Uterus (tissue), 3 donors: ENCODE measurements at regions not wholly inside any gene's neighbourhood (a gene's known extent, or its start where the extent isn't known, plus 50 kb on each side); places are given as distances from the start of the nearest gene placed in this dataset.

ENCODE experiments used
- DNase-seq, 2 donors: peaks; one replicate each; pipeline ENCODE4 v3.0.0-alpha.2; 2019 to 2020
- H3K27ac ChIP-seq, 2 donors: fragments of 200-600 bp; sonication (generic); 1 replicate in 1 of 2; 2 replicates in 1 of 2; pipeline ENCODE4 v1.5.1; 2016 to 2018
- H3K27me3 ChIP-seq, 2 donors: fragments of 200-600 bp; sonication (generic); one replicate each; pipeline ENCODE4 v1.5.1; 2018 to 2019; ENCODE audit warnings: control low read depth in 1 of 2
- H3K36me3 ChIP-seq, 2 donors: fragments of 200-600 bp; sonication (generic); one replicate each; pipeline ENCODE4 v1.5.1; 2019; ENCODE audit warnings: control low read depth in 1 of 2
- H3K4me1 ChIP-seq, 2 donors: fragments of 200-600 bp; sonication (generic); one replicate each; pipeline ENCODE4 v1.5.1; 2018 to 2019; ENCODE audit warnings: control low read depth in 1 of 2
- H3K4me3 ChIP-seq, 2 donors: fragments of 200-600 bp; sonication (generic); 1 replicate in 1 of 2; 2 replicates in 1 of 2; pipeline ENCODE4 v1.5.1; 2018 to 2019; ENCODE audit warnings: mild to moderate bottlenecking in 1 of 2
- H3K9me3 ChIP-seq, 2 donors: fragments of 200-600 bp; sonication (generic); one replicate each; pipeline ENCODE4 v1.5.1; 2019; ENCODE audit warnings: control low read depth in 1 of 2
- POLR2A ChIP-seq, 2 donors: fragments of 450-650 bp; IDR thresholded peaks; one replicate each; pipeline ENCODE4 v1.6.1; 2016; ENCODE audit warnings: antibody characterized with exemption in 2 of 2, mild to moderate bottlenecking in 1 of 2, moderate library complexity in 1 of 2
- intact Hi-C: fragments of 100-400 bp; cut with DNase I; formaldehyde crosslinking; loops from one replicate; pipeline ENCODE4 v1.15.1; 2023; ENCODE audit warnings: low total_unique reads
- TF ChIP-seq, protein P1 (sequence below), 4 experiments: fragments of 200-600 bp in 2 of 4; fragments of 450-650 bp in 2 of 4; sonication (generic) in 2 of 4; IDR thresholded peaks; one replicate each; pipeline ENCODE4 v1.5.1; 2016 to 2019; ENCODE audit warnings: antibody characterized with exemption in 4 of 4, mild to moderate bottlenecking in 2 of 4, moderate library complexity in 1 of 4
- donor health status: DM: yes; HTN: yes; CAD: no.

DNA sequence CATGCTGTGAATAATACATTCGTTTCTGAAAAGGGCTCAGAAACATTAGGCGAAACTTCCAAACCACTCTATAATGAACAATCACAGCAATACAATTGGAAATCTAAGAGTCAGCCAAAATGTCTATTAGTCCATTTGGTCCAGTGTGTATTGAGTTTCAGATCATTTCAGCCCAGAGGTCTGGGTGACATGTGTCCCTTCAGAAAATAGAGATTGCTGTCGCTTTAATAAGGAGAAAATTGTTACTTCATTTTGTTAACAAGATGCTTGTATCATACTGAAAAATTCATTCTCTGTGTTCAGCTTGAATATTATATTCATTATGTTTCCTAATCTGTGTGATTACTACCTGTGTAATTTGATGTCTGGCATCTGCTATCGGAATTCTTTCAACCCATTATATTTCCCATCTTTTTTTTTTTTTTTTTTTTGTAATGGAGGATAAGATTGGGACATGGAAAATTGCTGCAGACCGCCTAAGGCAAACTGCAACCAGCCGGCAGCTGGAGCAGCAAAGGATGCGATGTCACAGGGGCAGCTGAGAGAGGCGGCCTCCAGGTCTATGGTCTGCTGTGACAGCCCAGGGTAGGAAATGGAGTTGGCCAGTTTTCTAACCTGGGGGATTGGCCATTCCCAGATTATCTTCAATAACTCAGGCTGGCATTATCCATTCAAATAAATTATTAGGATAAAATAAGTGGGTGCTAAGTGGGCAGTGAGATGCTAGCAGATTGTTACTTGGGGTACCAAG is 170.9 kb upstream of the NPVF start:
- Histone ChIP-seq H3K4me1 (no peaks in the 10 kb centered on the region), H3K27ac (no peak overlapping the region), H3K27me3 (no peaks in the 10 kb centered on the region), H3K4me3 (no peak overlapping the region), H3K36me3 (no peaks in the 10 kb centered on the region), H3K9me3 (no peaks in the 10 kb centered on the region)
- TF ChIP-seq, protein P1, sequence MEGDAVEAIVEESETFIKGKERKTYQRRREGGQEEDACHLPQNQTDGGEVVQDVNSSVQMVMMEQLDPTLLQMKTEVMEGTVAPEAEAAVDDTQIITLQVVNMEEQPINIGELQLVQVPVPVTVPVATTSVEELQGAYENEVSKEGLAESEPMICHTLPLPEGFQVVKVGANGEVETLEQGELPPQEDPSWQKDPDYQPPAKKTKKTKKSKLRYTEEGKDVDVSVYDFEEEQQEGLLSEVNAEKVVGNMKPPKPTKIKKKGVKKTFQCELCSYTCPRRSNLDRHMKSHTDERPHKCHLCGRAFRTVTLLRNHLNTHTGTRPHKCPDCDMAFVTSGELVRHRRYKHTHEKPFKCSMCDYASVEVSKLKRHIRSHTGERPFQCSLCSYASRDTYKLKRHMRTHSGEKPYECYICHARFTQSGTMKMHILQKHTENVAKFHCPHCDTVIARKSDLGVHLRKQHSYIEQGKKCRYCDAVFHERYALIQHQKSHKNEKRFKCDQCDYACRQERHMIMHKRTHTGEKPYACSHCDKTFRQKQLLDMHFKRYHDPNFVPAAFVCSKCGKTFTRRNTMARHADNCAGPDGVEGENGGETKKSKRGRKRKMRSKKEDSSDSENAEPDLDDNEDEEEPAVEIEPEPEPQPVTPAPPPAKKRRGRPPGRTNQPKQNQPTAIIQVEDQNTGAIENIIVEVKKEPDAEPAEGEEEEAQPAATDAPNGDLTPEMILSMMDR (IDR thresholded peaks at IDR 0.05), result no peak
- no peak for TF ChIP-seq POLR2A (IDR thresholded peaks at IDR 0.05)
- DNase-seq, result no peak
- intact Hi-C loops, result no loop called here

DNA sequence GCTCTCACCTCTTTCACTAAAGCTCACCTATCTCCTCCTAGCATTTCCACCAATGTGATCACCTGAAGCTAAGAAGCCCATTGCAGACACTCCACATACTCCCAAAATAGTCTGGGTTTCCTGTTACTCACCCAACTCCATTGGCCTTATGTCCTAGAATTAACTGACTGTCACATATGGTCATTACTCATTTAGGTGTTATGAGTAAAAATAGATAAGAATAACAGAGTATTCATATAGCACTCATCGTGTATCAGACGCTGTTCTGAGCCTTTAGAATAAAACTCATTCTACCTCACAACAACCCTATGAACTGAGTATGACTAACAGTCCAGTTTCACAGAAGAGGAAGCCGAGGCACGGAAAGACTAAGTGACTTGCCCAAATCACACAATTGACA is 174.2 kb upstream of the NPVF start:
- no peaks in the 10 kb centered on the region for H3K36me3 ChIP-seq

GRCh38 chr7:25405736-25406135 is 177.4 kb upstream of the NPVF start:
- peaks cover 12 to 22% of the 10 kb centered on the region in 2 donors for H3K4me1 ChIP-seq
- H3K4me3 ChIP-seq, result no peak overlapping the region
- TF ChIP-seq, protein P1 (IDR thresholded peaks at IDR 0.05), result no peak
- TF ChIP-seq POLR2A (IDR thresholded peaks at IDR 0.05), result no peak
- H3K9me3 ChIP-seq, result no peaks in the 10 kb centered on the region
- peak; percentile 71 to 88 for DNase-seq
- H3K27ac ChIP-seq, result peak overlapping the region; percentile 76 to 93
- no peaks in the 10 kb centered on the region for H3K36me3 ChIP-seq
- no peaks in the 10 kb centered on the region for H3K27me3 ChIP-seq
- intact Hi-C loops, result no loop called here

More for the DNA sequence above, 174.2 kb upstream of the NPVF start:
- Histone ChIP-seq H3K27me3 (no peaks in the 10 kb centered on the region), H3K27ac (no peak overlapping the region), H3K4me1 (peaks cover 5 to 17% of the 10 kb centered on the region in 2 donors), H3K4me3 (no peak overlapping the region), H3K9me3 (no peaks in the 10 kb centered on the region)
- DNase-seq, result no peak
- TF ChIP-seq POLR2A (IDR thresholded peaks at IDR 0.05), result no peak
- TF ChIP-seq, protein P1 (IDR thresholded peaks at IDR 0.05), result no peak
- intact Hi-C loops, result no loop called here

DNA sequence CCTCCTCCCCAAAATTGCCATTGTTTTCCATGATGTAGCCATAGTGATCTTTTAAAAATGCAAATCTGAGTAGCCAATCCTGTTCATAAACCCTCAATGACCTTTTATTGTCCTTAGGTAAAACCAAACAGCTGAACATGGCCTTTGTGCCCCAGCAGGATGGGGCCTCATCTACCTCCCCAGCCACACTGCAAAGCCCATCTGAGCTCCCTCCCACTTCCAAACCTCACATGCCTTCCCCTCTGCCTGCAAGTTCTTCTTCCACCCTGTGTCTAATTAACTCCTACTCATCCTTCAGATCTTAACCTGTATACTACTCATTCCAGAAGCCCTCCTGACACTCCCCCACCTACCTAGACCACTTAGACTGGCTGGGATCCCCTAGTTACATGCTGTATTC is 178.8 kb upstream of the NPVF start:
- intact Hi-C loops, result no loop called here
- no peak for DNase-seq
- TF ChIP-seq POLR2A (IDR thresholded peaks at IDR 0.05), result no peak
- TF ChIP-seq, protein P1 (IDR thresholded peaks at IDR 0.05), result no peak
- Histone ChIP-seq H3K27ac (peak overlapping the region; percentile 74 to 76), H3K9me3 (no peaks in the 10 kb centered on the region), H3K4me1 (peaks cover 12 to 22% of the 10 kb centered on the region in 2 donors), H3K4me3 (no peak overlapping the region), H3K36me3 (no peaks in the 10 kb centered on the region), H3K27me3 (no peaks in the 10 kb centered on the region)

DNA sequence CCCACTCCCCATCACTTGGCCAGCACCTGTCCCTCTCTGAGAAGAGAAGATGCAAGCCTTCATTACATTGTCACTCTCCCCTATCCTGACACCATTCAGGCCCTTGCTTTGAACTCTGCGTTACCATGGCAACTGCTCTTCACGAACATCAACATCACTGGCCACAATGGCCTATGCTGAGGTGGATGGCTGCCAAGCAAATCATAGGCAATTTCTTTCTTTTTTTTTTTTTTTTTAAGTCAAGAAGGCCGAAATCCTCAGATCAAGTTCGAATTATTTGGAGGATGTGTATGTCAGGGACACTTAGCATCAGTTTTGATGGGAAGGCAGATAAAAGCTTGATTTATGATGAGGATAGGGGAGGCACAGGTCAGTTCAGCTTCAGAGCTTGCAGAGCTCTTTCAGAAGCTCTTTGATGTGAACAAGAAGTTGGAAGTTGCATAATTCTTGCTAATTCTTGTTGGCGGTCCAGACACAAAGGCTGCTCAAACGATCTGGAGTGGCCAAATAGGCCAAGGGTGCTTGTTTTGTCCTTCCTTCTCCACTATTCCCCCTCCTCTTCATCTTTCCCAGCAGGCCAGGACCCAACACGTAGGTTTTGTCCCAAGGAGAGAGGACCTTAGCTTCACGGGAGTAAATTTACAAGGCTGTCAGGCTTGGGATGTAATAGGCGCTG is 179.9 kb upstream of the NPVF start:
- intact Hi-C loops, result no loop called here
- Histone ChIP-seq H3K9me3 (no peaks in the 10 kb centered on the region), H3K4me1 (peaks cover 12 to 22% of the 10 kb centered on the region in 2 donors), H3K36me3 (no peaks in the 10 kb centered on the region), H3K4me3 (no peak overlapping the region), H3K27ac (peak overlapping the region; percentile 74 to 76), H3K27me3 (no peaks in the 10 kb centered on the region)
- no peak for TF ChIP-seq POLR2A (IDR thresholded peaks at IDR 0.05)
- TF ChIP-seq, protein P1 (IDR thresholded peaks at IDR 0.05), result no peak
- DNase-seq, result peak; percentile 52 to 66
